ENCODE measurements at regions not wholly inside any gene's neighbourhood (a gene's known extent, or its start where the extent isn't known, plus 50 kb on each side); places are given as distances from the start of the nearest gene placed in this dataset.

DNA sequence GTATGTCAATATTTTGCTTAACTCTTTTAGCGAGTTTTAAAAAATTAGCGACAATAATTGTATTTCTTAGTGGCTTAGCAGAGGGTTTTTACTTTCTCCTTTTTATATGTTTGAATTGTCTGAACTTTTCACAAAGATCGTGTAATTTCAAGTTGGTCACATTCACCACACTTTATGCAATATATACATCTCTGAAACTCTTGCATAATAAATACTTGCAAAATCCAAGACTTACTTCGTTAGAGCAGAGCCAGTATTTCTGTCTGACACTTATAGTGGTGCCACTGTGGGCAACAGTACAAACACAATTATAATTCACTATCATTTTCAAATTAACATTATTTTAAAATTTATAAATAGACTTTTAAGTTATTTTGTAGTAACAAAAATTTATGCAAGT, 62.0 kb downstream of the SUCNR1 start:
- TF ChIP-seq FOXK2 (IDR thresholded peaks at IDR 0.05) (no peak), SP1 (IDR thresholded peaks at IDR 0.05) (no peak), TARDBP (IDR thresholded peaks at IDR 0.05) (no peak), FOXA1 (IDR thresholded peaks at IDR 0.05) (no peak), FOXM1 (IDR thresholded peaks at IDR 0.05; ENCODE audit: borderline replicate concordance) (no peak), CTBP1 (IDR thresholded peaks at IDR 0.05; ENCODE audit: borderline replicate concordance) (no peak), SUZ12 (IDR thresholded peaks at IDR 0.05) (no peak), PKNOX1 (IDR thresholded peaks at IDR 0.05) (no peak), BHLHE40 (IDR thresholded peaks at IDR 0.05; ENCODE audit: borderline replicate concordance) (no peak)

All from HEK293T (cell line).